Skeletal muscle satellite cell (primary cell): ENCODE measurements at regions not wholly inside any gene's neighbourhood (a gene's known extent, or its start where the extent isn't known, plus 50 kb on each side); places are given as distances from the start of the nearest gene placed in this dataset.

Source experiments
- H3K27me3 ChIP-seq: 2 replicates; pipeline ENCODE4 v1.7.0; 2013; ENCODE audit warnings: low read length; ENCODE audit not compliant: control insufficient read depth, insufficient read depth
- H3K36me3 ChIP-seq: 2 replicates; pipeline ENCODE4 v1.7.0; 2013; ENCODE audit warnings: mild to moderate bottlenecking, control low read depth, low read length; ENCODE audit not compliant: insufficient read depth
- H3K4me1 ChIP-seq: 2 replicates; pipeline ENCODE4 v1.7.0; 2013; ENCODE audit warnings: low read length; ENCODE audit not compliant: control insufficient read depth, insufficient read depth
- H3K4me2 ChIP-seq: 2 replicates; pipeline ENCODE4 v1.7.0; 2013; ENCODE audit warnings: mild to moderate bottlenecking, low read length
- H3K4me3 ChIP-seq: 2 replicates; pipeline ENCODE4 v1.7.0; 2013; ENCODE audit warnings: low read length
- H3K9ac ChIP-seq: 2 replicates; pipeline ENCODE4 v1.7.0; 2013; ENCODE audit warnings: mild to moderate bottlenecking, low read depth, low read length, moderate library complexity
- H3K9me3 ChIP-seq: replicated peaks from 2 replicates; pipeline ENCODE4 v1.7.0; 2013; ENCODE audit warnings: mild to moderate bottlenecking, control low read depth, low read length

DNA sequence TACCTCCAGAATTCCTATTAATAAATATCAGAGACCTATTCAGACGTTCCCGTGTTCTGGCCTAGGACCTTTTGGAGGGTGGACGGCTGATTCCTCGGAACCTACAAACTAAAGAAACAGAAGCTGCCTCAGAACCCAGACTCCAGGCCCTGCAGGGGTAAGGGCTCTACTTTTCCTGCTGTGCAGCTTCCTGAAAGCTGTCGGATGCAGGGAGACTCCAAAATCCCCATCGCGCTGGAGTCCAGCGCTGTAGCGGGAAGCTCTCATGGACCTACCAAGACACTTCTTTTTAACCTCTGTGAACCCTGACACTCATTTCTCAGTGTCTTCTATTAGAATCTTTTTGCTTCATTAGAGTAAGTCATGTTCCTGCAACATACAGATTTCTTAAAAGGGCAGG, 244.5 kb upstream of the PITRM1 start:
- Histone ChIP-seq H3K4me1 (no peaks in the 10 kb centered on the region), H3K4me2 (no peak overlapping the region), H3K36me3 (no peaks in the 10 kb centered on the region), H3K27me3 (peaks cover 7% of the 10 kb centered on the region), H3K9ac (no peak overlapping the region), H3K9me3 (no peaks in the 10 kb centered on the region), H3K4me3 (no peak overlapping the region)

DNA sequence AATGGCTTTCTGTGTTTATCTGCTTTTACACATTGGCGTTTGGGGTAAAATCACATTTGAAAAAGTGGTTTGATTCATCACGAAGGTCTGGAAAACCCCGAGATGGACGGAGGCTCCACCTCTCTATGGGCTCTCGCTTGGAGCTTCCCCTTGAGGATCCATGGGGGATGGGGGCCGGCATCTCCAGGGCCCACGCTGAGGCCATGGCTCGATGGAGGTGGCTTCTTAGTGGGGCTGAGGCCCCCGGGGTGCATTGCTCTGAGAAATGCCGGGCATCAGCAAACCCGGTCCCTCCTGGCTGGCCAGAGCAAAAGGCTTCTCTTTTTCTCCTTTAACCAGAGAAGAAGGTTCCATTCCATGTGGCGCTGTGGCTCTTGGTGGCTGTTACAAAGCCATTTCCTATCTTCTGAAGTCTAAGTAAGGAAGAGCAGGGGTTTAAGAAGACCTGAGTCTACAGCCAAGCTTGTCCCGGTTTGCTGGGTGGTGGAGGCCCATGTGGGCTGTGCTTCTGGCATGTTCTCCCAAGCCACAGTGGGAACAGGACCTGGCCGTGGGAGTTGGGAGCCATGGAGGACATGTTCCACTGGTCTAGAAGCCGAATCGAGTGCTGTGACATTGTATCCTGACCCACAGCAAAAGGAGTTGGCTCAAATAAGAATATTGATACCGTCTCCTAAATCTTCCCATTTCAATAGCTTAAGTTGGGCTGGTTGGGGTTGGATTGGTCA, 243.5 kb upstream of the PITRM1 start:
- Histone ChIP-seq H3K9me3 (no peaks in the 10 kb centered on the region), H3K27me3 (peaks cover 7% of the 10 kb centered on the region), H3K9ac (no peak overlapping the region), H3K4me3 (no peak overlapping the region), H3K36me3 (no peaks in the 10 kb centered on the region), H3K4me2 (no peak overlapping the region), H3K4me1 (no peaks in the 10 kb centered on the region)

DNA sequence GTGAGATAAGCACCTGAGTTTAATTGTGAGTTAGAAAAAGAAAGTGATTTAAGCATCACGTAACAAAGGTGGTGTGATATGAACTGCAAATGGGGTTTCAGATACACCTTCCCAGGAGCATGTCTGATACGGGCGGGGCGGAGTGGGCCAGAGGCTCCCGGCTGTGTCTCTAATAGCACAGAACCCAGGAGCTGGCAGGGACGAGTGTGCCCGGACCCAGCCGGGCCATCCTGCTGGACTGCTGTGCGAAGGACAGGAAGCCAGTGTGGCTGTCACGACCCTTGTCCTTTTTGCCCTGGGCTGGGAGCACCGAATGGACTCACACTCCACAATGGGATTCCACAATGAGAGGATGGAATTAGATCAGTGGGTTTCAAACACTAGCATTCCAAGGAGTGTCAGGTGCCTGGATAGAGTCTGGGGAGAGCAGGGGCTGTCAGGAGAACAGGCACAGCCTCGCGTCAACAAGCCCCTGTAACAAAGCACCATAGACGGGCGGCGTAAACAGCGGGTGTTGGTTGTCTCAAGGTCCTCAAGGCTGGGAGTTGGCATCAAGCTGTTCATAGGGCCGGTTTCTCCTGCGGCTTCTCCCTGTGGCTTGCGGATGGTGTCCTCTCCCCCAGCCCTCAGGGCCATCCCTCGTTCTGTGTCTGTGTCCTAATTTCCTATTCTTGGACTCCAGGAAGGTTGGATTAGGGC, 242.6 kb upstream of the PITRM1 start:
- no peak overlapping the region for H3K9ac ChIP-seq
- no peak overlapping the region for H3K4me2 ChIP-seq
- no peaks in the 10 kb centered on the region for H3K4me1 ChIP-seq
- no peaks in the 10 kb centered on the region for H3K36me3 ChIP-seq
- H3K27me3 ChIP-seq, result peaks cover 7% of the 10 kb centered on the region
- H3K4me3 ChIP-seq, result no peak overlapping the region
- H3K9me3 ChIP-seq, result no peaks in the 10 kb centered on the region

DNA sequence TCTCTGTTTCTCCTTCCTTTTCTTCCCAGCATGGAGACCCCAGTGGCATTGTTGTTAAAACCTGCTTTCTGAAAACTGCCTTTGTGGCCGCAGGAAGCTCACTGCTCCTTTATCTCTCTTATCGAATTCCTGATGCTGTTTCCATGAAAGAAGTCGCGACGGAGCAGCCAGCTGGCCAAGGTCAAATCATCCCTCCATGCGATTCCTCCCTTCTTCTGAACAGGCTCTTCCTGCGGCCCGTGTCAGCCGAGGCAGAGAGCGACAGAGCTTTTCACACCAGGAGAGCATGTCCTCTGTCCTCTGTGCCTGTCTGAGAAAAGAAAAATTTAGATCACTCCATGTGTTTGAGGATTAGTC, 242.1 kb upstream of the PITRM1 start:
- H3K9ac ChIP-seq, result no peak overlapping the region

DNA sequence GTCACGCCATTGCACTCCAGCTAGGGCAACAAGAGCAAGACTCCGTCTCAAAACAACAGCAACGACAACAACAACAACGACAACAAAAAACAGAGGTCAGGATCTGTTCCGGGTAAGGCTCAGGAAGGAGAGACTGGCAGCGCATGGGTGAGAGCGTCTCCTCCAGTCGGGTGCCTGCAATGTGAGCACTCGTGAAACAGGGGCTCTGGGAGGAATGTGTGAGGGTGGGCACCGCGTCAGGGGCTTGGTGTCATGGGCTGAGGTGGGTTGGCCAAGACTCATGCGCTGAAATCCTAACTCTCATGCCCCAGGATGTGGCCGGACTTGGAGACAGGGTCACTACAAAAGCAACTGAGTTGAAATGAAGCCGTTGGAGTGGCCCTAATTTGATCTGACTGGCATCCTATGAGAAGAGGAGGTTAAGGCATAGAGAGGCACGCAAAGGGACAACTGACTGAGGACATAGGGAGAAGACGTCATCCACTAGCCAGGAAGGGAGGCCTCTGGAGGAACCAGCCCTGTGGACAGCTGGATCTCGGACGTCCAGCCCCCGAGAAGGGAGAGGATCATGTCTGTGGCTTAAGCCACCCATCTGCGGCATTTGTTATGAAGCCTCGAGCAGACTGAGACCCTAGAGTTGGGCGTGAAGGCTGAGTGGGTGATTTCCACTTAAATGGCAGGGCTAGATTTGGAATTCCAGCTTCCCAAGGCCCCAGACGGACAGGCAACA, 241.5 kb upstream of the PITRM1 start:
- no peaks in the 10 kb centered on the region for H3K9me3 ChIP-seq
- no peak overlapping the region for H3K4me3 ChIP-seq
- no peaks in the 10 kb centered on the region for H3K4me1 ChIP-seq
- no peaks in the 10 kb centered on the region for H3K36me3 ChIP-seq
- no peak overlapping the region for H3K9ac ChIP-seq
- peaks cover 9% of the 10 kb centered on the region for H3K27me3 ChIP-seq
- no peak overlapping the region for H3K4me2 ChIP-seq

More for the DNA sequence above, 242.1 kb upstream of the PITRM1 start:
- Histone ChIP-seq H3K4me2 (no peak overlapping the region), H3K4me1 (no peaks in the 10 kb centered on the region), H3K27me3 (peaks cover 7% of the 10 kb centered on the region), H3K9me3 (no peaks in the 10 kb centered on the region), H3K4me3 (no peak overlapping the region), H3K36me3 (no peaks in the 10 kb centered on the region)

DNA sequence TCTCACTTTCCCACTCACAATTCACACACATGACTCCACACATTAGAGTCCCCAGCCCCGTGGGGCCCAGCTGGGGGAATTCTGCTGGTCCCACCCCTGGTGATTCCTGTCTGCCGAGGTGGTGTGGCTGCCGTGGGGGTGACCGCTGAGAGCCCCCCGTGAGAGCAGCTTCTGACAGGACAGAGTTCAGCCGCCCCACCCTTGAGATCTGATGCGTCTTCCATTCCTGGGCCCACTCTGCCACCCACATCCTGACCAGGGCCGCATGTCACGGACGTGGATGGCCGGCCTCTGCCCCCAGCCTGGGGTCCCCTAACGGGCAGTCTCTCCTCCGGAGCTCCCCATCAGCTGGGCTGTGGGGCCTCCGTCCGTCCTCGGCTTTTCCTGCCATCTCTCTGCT, 240.1 kb upstream of the PITRM1 start:
- Histone ChIP-seq H3K9ac (no peak overlapping the region), H3K27me3 (peaks cover 11% of the 10 kb centered on the region), H3K4me3 (no peak overlapping the region), H3K9me3 (no peaks in the 10 kb centered on the region), H3K4me2 (no peak overlapping the region), H3K4me1 (no peaks in the 10 kb centered on the region), H3K36me3 (no peaks in the 10 kb centered on the region)

DNA sequence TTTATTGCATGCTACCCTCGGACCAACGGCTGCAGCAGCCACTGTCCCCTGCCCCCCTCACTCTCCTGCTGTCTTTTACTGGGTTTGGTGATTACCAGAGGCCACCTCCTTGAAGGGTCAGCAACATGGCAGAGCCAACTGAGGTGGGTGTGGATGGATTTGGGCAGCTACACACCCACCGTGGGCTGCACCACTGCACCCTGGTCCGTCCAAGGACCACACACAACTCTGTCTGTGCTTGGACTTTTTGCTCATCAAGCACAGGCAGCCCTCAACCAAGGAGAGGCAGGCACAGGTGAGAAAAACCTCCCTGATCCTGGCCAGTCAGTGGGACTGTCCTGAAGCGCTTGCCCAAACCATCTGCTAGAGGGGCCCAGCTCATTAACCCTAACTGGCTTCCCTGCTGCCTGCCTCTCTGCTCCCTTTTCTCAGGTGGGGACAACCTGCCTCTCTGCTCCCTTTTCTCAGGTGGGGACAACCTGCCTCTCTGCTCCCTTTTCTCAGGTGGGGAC, 239.5 kb upstream of the PITRM1 start:
- peaks cover 11% of the 10 kb centered on the region for H3K27me3 ChIP-seq
- no peaks in the 10 kb centered on the region for H3K9me3 ChIP-seq
- H3K9ac ChIP-seq, result no peak overlapping the region

GRCh38 chr10:3411044-3411443, 238.5 kb upstream of the PITRM1 start:
- no peaks in the 10 kb centered on the region for H3K4me1 ChIP-seq
- H3K9ac ChIP-seq, result no peak overlapping the region
- H3K4me2 ChIP-seq, result no peak overlapping the region
- H3K9me3 ChIP-seq, result no peaks in the 10 kb centered on the region
- H3K27me3 ChIP-seq, result peaks cover 11% of the 10 kb centered on the region
- H3K4me3 ChIP-seq, result no peak overlapping the region
- no peaks in the 10 kb centered on the region for H3K36me3 ChIP-seq

More for the DNA sequence above, 239.5 kb upstream of the PITRM1 start:
- no peak overlapping the region for H3K4me2 ChIP-seq
- H3K4me3 ChIP-seq, result no peak overlapping the region
- no peaks in the 10 kb centered on the region for H3K4me1 ChIP-seq
- no peaks in the 10 kb centered on the region for H3K36me3 ChIP-seq

DNA sequence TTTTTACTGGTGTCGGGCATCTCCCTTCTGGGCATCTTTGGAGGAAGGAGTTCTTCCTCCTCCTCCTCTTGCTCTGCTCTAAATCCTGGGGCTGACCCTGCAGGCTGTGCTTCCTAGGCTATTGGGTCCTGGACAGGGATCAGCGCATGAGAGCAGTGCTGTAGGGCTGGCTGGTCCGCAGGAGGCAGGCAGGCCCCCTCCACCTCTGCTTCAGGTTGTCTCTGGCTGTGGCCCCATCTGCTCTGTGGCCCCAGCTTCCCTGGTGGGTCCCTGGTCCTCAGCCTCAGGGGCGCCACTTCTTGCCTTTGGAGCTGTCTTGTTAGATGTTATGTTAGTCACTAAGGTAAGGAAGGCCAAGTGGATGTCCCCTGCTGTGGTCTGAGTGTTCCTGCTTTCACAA, 237.3 kb upstream of the PITRM1 start:
- H3K4me3 ChIP-seq, result no peak overlapping the region
- H3K4me2 ChIP-seq, result no peak overlapping the region
- peaks cover 11% of the 10 kb centered on the region for H3K27me3 ChIP-seq
- no peaks in the 10 kb centered on the region for H3K4me1 ChIP-seq
- H3K36me3 ChIP-seq, result no peaks in the 10 kb centered on the region
- no peaks in the 10 kb centered on the region for H3K9me3 ChIP-seq
- H3K9ac ChIP-seq, result no peak overlapping the region

DNA sequence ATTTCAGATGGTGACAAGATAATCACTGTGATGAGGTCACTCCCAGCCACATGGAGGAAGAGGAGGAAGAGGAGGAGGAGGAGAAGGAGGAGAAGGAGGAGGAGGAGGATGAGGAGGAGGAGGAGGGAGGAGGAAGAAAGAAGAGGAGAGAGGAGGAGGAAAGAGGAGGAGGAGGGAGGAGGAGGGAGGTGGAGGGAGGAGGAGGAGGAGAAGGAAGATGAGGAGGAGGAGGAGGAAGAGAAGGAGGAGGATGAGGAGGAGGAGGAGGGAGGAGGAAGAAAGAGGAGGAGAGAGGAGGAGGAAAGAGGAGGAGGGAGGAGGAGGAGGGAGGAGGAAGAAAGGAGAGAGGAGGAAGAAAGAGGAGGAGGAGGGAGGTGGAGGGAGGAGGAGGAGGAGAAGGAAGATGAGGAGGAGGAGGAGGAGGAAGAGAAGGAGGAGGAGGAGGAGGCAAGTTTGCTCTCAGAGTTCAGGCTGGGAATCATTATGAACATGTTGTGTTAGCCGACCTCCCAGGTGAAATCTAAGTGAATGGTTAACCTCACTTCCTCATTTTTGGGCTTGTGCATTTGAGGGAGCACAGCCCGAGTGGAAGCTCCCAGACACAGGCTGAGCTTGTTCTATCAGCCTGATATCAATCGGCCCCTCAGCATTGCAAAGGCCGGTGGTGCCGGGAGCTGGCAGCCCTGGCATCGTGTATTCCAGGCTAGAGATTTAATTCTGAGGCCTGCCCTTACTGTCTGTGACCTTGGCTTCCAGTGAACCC, 236.2 kb upstream of the PITRM1 start:
- H3K4me1 ChIP-seq, result no peaks in the 10 kb centered on the region
- H3K27me3 ChIP-seq, result peaks cover 4% of the 10 kb centered on the region
- H3K4me3 ChIP-seq, result no peak overlapping the region

GRCh38 chr10:3407208-3407607, 234.6 kb upstream of the PITRM1 start:
- Histone ChIP-seq H3K4me2 (no peak overlapping the region), H3K9me3 (no peaks in the 10 kb centered on the region), H3K4me3 (no peak overlapping the region), H3K9ac (no peak overlapping the region), H3K27me3 (peaks cover 13% of the 10 kb centered on the region), H3K4me1 (no peaks in the 10 kb centered on the region), H3K36me3 (no peaks in the 10 kb centered on the region)

More for the DNA sequence above, 236.2 kb upstream of the PITRM1 start:
- Histone ChIP-seq H3K9me3 (no peaks in the 10 kb centered on the region), H3K9ac (no peak overlapping the region), H3K36me3 (no peaks in the 10 kb centered on the region), H3K4me2 (no peak overlapping the region)
